Stimulated activated CD8-positive, alpha-beta memory T cell treated with anti-CD3 and anti-CD28 coated beads, Interleukin-7, amount 100 ng/mL, for 48 hours (primary cell): ENCODE measurements at regions not wholly inside any gene's neighbourhood (a gene's known extent, or its start where the extent isn't known, plus 50 kb on each side); places are given as distances from the start of the nearest gene placed in this dataset.
"Not testable (repeated sequence)": the region's sequence is repeated elsewhere in the genome, so short reads cannot be mapped to it uniquely, and the experiment has no call there.

Source experiments
- DNase-seq, 2 donors: peaks; one replicate each; pipeline ENCODE4 v3.0.0-alpha.2; 2020; ENCODE audit warnings: low read depth in 1 of 2; ENCODE audit errors: extremely low read depth in 1 of 2

DNA sequence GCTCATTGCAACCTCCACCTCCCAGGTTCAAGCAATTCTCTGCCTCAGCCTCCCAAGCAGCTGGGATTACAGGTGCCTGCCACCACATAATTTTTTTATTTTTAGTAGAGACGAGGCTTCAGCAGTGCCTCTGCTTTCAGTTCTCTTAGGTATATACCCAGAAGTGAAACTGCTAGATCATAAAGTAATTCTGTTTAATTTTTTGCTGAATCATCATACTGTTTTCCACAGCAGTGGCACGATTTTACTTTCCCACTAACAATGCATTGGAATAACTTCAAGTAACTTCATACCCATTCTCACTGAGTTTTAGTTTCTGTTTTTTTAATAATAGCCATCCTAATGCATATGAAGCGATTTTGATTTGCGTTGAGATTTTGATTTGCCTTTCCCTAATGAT, 148.0 kb upstream of the G2E3 start:
- no peak for DNase-seq

DNA sequence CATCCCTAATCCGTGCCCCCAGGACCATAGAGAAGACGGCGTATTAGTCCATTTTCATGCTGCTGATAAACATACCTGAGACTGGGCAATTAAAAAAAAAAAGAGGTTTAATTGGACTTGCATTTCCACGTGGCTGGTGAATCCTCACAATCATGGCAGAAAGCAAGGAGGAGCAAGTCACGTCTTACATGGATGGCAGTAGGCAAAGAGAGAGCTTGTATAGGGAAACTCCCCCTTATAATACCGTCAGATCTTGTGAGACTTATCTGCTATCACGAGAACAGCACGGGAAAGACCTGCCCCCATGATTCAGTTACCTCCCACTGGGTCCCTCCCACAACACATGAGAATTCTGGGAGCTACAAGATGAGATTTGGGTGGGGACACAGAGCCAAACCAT, 145.8 kb upstream of the G2E3 start:
- DNase-seq: not testable (repeated sequence)

DNA sequence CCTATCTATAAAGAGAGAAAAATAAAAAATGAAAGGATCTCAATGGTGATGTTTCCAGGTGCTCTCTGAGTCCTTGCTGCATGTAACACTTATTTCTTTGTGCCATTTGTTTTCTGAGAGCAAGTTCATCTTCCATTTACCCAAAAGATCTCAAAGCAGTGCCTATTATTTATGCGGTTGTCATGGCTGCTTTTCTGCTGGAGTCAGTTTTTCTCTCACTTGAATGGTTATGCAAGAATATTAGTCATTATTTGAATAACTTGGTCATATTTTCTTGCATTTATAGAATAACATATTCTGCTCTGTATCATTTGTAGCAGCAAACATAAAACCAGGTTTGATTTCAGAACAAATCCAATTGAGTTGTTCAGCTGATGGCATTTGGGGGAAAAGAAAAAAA, 141.8 kb upstream of the G2E3 start:
- DNase-seq: no peak

GRCh38 chr14:30417999-30418398, 141.0 kb upstream of the G2E3 start:
- DNase-seq: no peak

DNA sequence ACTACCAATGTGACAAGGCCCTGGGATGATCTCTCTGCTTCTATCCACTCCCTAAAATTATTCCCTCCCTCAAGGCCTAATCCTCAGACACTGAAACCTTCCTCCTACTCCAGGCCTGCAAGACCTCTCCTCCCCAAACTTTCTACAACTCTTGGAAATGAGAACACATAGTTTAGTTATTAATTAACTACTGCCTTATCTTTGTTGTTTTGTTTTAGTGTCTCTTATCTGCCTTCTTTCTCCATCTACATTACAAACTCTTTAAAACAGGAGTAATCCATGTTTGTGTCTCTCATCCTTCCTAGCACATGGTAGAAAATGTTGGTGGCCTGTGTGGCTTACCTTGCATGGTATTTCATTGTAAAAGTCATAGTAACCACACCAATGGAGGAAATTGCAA, 139.9 kb upstream of the G2E3 start:
- DNase-seq: no peak

DNA sequence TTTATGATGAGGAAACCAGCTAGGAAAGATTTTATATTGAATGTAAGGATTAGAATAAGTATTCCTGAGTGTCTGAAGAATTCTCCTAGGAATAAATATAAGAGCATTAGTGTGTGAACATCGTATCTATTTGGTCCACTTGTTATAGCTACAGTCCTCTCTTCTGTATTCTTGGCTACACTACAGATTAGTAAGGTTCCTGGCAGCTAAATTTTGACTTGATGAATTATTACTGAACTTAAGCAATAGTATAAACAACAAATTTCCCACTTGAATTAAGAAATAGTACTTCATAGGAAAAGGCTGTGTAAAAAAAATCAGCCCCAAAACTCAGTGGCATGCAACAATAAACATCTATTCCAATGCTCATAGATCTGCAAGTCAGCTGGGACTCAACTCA, 138.4 kb upstream of the G2E3 start:
- DNase-seq: no peak

- DNase-seq: no peak
These were observed 132.5 kb upstream of the G2E3 start for GRCh38 chr14:30426463-30426862.

GRCh38 chr14:30427401-30427800, 131.6 kb upstream of the G2E3 start:
- DNase-seq: no peak

GRCh38 chr14:30427846-30428245, 131.1 kb upstream of the G2E3 start:
- DNase-seq: no peak

- DNase-seq: no peak
These were observed 127.4 kb upstream of the G2E3 start for GRCh38 chr14:30431552-30431951.

- DNase-seq: no peak
These were observed 118.0 kb upstream of the G2E3 start for GRCh38 chr14:30440961-30441360.

DNA sequence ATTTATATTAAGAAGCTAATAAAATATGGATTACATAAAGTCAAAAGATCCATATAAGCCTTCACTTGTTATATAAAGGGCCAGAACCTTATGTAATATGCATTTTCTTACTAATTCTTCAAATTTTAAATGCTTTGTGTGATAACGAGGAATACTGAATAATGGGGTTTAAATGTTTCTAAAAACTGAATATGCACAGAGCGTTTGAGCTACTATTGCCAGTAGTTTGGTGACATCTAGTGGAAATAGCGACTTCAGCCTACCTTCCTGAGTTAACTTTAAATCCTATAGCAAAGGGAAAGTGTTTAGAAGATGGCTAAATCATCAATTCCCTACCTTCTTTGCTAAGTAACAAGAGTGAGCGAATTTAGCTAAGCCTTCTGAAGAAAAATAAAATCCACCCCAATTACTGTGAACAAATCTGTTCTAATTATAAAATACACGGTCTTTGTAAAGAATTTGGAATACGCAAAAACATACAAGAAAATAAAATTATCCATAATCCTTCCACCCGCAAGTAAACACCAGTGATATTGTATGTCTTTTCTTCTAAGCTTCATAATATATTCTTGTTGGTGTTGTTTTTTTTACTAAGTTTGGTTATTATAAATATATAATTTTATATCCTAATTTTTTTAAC, 115.5 kb upstream of the G2E3 start:
- DNase-seq: no peak

DNA sequence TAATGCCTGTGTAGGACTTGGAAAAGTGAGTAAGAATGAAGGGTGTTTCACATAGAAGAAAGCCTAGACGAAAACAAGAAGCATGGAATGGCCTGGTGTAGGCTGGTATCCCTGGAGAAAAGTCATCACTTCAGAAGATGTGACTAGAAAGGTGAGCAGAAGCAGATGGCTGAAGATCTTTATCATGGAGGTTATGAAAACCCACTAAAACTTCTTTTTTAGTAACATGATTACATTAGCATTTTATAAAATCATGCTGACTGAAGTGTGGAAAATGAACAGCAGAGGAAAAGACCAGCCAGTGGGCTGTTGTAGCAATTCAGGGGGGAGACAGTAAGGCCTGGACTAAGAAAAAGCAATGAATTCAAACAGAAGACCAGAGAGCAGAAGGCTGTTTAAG, 114.5 kb upstream of the G2E3 start:
- no peak for DNase-seq

- no peak for DNase-seq
These were observed 113.8 kb upstream of the G2E3 start for GRCh38 chr14:30445011-30445793.

- DNase-seq: no peak
These were observed 113.1 kb upstream of the G2E3 start for GRCh38 chr14:30445852-30446251.

GRCh38 chr14:30450631-30451545, 108.1 kb upstream of the G2E3 start:
- no peak for DNase-seq

DNA sequence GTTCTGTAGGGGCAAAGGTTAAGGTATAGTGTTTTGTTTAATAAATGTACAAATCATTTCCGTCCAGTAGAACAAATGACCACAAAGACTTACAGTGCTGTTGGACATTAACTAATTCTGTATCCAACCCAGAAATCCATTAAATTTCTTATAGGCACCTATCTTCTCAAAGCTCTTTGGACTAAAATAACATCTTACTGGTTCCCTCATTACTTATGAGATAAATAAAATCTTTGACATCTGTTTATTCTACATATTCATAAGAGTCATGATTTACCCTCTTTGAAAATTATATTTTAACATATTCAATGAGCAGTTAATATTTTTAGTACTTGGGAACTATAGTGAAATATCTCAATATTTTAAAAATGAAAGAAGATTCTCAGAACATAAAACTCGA, 102.7 kb upstream of the G2E3 start:
- DNase-seq: no peak

DNA sequence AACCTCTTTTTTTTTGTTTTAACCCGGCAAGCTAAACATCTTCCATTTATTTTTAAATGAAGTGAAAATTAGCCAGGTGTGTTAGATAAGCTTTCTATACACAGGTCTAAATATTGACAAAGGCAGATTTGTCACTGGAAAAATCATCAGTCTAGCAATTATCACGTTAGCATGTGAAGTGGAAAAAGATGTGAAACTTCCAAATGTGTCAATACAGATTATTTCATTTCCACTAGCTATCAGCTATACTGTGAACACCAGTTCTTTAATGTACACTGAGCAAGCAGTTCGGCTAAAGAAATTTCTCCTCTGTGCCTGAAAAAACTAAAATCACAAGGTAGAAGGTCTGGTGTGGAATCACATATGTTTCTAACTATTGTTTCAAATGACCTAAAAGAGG, 96.6 kb upstream of the G2E3 start:
- no peak for DNase-seq

DNA sequence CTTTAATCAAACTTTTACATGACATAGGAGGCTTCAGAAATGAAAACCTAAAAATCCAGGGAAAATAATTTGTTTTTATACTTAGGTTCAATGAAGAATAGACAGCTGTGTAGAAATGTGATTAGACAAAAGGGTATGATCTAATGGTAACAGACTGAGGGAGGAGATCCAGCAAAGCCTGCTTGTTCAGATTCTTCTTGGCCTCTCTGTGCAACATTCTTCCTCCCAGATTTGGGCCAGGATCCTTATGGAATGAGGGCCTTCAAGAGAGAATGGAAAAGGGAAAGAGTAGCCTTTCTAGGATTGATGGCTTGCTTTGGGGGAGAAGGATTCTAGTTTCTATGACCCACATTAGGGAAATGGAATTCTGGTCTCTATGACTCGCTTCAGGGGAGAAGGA, 94.5 kb upstream of the G2E3 start:
- no peak for DNase-seq

GRCh38 chr14:30468354-30468753, 90.6 kb upstream of the G2E3 start:
- DNase-seq: no peak

DNA sequence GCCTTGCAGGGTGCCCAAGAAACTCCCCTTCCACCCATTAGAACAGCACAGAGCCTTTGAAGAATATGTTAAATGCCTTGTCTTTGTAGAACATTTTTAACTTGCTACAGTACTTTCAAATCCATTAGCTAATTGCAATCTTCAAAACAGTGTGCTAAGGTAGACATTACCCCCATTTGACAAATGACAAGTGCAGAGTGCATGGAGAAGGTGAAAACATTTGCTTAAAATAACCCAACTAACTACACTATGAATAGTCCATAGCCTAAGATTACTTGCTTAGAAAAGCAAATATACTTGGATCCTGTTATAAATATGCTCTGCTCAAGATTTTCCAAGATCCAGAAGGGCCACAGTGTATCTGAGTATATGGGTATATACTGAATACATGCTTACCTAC, 87.0 kb upstream of the G2E3 start:
- no peak for DNase-seq
